NCI-H2107 treated with DMSO at 0.1 percent for 48 hours (cell line): ENCODE measurements at regions not wholly inside any gene's neighbourhood (a gene's known extent, or its start where the extent isn't known, plus 50 kb on each side); places are given as distances from the start of the nearest gene placed in this dataset.
"Not testable (repeated sequence)": the region's sequence is repeated elsewhere in the genome, so short reads cannot be mapped to it uniquely, and the experiment has no call there.

Experiments
- DNase-seq: peaks from one replicate; lab custom pipeline; 2025; ENCODE audit not compliant: unreplicated experiment; lab: John Stamatoyannopoulos, UW

- no peak for DNase-seq
These were observed 1434.0 kb upstream of the EYS start for GRCh38 chr6:67141005-67141404.

GRCh38 chr6:67133973-67134372, 1426.9 kb upstream of the EYS start:
- no peak for DNase-seq

GRCh38 chr6:67131827-67132226, 1424.8 kb upstream of the EYS start:
- DNase-seq: no peak

- no peak for DNase-seq
These were observed 1422.8 kb upstream of the EYS start for GRCh38 chr6:67129780-67130179.

- DNase-seq: no peak
These were observed 1420.0 kb upstream of the EYS start for GRCh38 chr6:67127041-67127440.

GRCh38 chr6:67121115-67121514, 1414.1 kb upstream of the EYS start:
- DNase-seq: no peak

GRCh38 chr6:67112120-67112519, 1405.1 kb upstream of the EYS start:
- DNase-seq: no peak

GRCh38 chr6:67102743-67103142, 1395.7 kb upstream of the EYS start:
- no peak for DNase-seq

GRCh38 chr6:67095618-67096226, 1388.7 kb upstream of the EYS start:
- DNase-seq: not testable (repeated sequence)

GRCh38 chr6:67094431-67094946, 1387.5 kb upstream of the EYS start:
- no peak for DNase-seq

GRCh38 chr6:67073938-67074337, 1366.9 kb upstream of the EYS start:
- DNase-seq: no peak

- DNase-seq: no peak
These were observed 1361.8 kb upstream of the EYS start for GRCh38 chr6:67068781-67069180.

GRCh38 chr6:67064323-67064722, 1357.3 kb upstream of the EYS start:
- no peak for DNase-seq

GRCh38 chr6:67047996-67048395, 1341.0 kb upstream of the EYS start:
- no peak for DNase-seq

GRCh38 chr6:67045076-67045475, 1338.0 kb upstream of the EYS start:
- DNase-seq: no peak

GRCh38 chr6:67031451-67031850, 1324.4 kb upstream of the EYS start:
- DNase-seq: no peak

GRCh38 chr6:67030861-67031260, 1323.8 kb upstream of the EYS start:
- no peak for DNase-seq

- DNase-seq: no peak
These were observed 1310.0 kb upstream of the EYS start for GRCh38 chr6:67016921-67017460.

- no peak for DNase-seq
These were observed 1304.4 kb upstream of the EYS start for GRCh38 chr6:67011441-67011840.

GRCh38 chr6:67009818-67010217, 1302.8 kb upstream of the EYS start:
- no peak for DNase-seq

GRCh38 chr6:67003844-67004243, 1296.8 kb upstream of the EYS start:
- DNase-seq: no peak

- DNase-seq: no peak
These were observed 1293.1 kb upstream of the EYS start for GRCh38 chr6:67000121-67000520.

GRCh38 chr6:66997579-66997978, 1290.6 kb upstream of the EYS start:
- not testable (repeated sequence) for DNase-seq
